ENCODE measurements at regions not wholly inside any gene's neighbourhood (a gene's known extent, or its start where the extent isn't known, plus 50 kb on each side); places are given as distances from the start of the nearest gene placed in this dataset.

- H3K4me1 Mint-ChIP-seq (ENCODE audit: low read depth, unreplicated experiment): no peaks in the 10 kb centered on the region
- no peaks in the 10 kb centered on the region for H3K36me3 Mint-ChIP-seq (ENCODE audit: insufficient read depth, unreplicated experiment)
- BruUV-seq (replicated peaks): no TSS peak
- DNase-seq: no peak
- no peak overlapping the region for H3K4me3 Mint-ChIP-seq (ENCODE audit: low read depth, unreplicated experiment)
- H3K27me3 Mint-ChIP-seq (ENCODE audit: unreplicated experiment): no peaks in the 10 kb centered on the region
- CTCF ChIA-PET: interaction anchor here (0.6 kb wide), 1 partner anchor 44 kb away, joined by 6 read pairs; no protein-coding TSS in a partner anchor
- intact Hi-C loops (cut with micrococcal nuclease; ENCODE audit: unreplicated experiment): no loop called here
- H3K27ac Mint-ChIP-seq (ENCODE audit: unreplicated experiment): no peak overlapping the region
- no peaks in the 10 kb centered on the region for H3K9me3 Mint-ChIP-seq (ENCODE audit: low read depth, unreplicated experiment)
- no peak for TF ChIP-seq CTCF (IDR thresholded peaks at IDR 0.05; ENCODE audit: unreplicated experiment)
Observed at GRCh38 chr5:100175346-100175745, 359.8 kb upstream of the FAM174A start.

- DNase-seq: no peak
- Mint-ChIP-seq H3K9me3 (ENCODE audit: low read depth, unreplicated experiment) (no peaks in the 10 kb centered on the region), H3K4me3 (ENCODE audit: low read depth, unreplicated experiment) (no peak overlapping the region), H3K27ac (ENCODE audit: unreplicated experiment) (no peak overlapping the region), H3K36me3 (ENCODE audit: insufficient read depth, unreplicated experiment) (no peaks in the 10 kb centered on the region), H3K27me3 (ENCODE audit: unreplicated experiment) (no peaks in the 10 kb centered on the region), H3K4me1 (ENCODE audit: low read depth, unreplicated experiment) (no peaks in the 10 kb centered on the region)
- no TSS peak for BruUV-seq (replicated peaks)
- no peak for TF ChIP-seq CTCF (IDR thresholded peaks at IDR 0.05; ENCODE audit: unreplicated experiment)
- CTCF ChIA-PET: no interaction called here
- intact Hi-C loops (cut with micrococcal nuclease; ENCODE audit: unreplicated experiment): no loop called here
Observed at GRCh38 chr5:100165309-100165708, 369.9 kb upstream of the FAM174A start.

- no peaks in the 10 kb centered on the region for H3K27me3 Mint-ChIP-seq (ENCODE audit: unreplicated experiment)
- no peak overlapping the region for H3K27ac Mint-ChIP-seq (ENCODE audit: unreplicated experiment)
- CTCF ChIA-PET: no interaction called here
- no peaks in the 10 kb centered on the region for H3K36me3 Mint-ChIP-seq (ENCODE audit: insufficient read depth, unreplicated experiment)
- H3K4me1 Mint-ChIP-seq (ENCODE audit: low read depth, unreplicated experiment): no peaks in the 10 kb centered on the region
- intact Hi-C loops (cut with micrococcal nuclease; ENCODE audit: unreplicated experiment): no loop called here
- DNase-seq: no peak
- BruUV-seq (replicated peaks): no TSS peak
- peaks cover 2% of the 10 kb centered on the region for H3K9me3 Mint-ChIP-seq (ENCODE audit: low read depth, unreplicated experiment)
- no peak for TF ChIP-seq CTCF (IDR thresholded peaks at IDR 0.05; ENCODE audit: unreplicated experiment)
- H3K4me3 Mint-ChIP-seq (ENCODE audit: low read depth, unreplicated experiment): no peak overlapping the region
Observed at GRCh38 chr5:100161868-100162267, 373.3 kb upstream of the FAM174A start.

GRCh38 chr5:100157066-100157465 lies 378.1 kb upstream of the FAM174A start:
- TF ChIP-seq CTCF (IDR thresholded peaks at IDR 0.05; ENCODE audit: unreplicated experiment): no peak
- H3K27ac Mint-ChIP-seq (ENCODE audit: unreplicated experiment): no peak overlapping the region
- peaks cover 2% of the 10 kb centered on the region for H3K9me3 Mint-ChIP-seq (ENCODE audit: low read depth, unreplicated experiment)
- no peaks in the 10 kb centered on the region for H3K4me1 Mint-ChIP-seq (ENCODE audit: low read depth, unreplicated experiment)
- no peak overlapping the region for H3K4me3 Mint-ChIP-seq (ENCODE audit: low read depth, unreplicated experiment)
- no peaks in the 10 kb centered on the region for H3K27me3 Mint-ChIP-seq (ENCODE audit: unreplicated experiment)
- H3K36me3 Mint-ChIP-seq (ENCODE audit: insufficient read depth, unreplicated experiment): no peaks in the 10 kb centered on the region
- BruUV-seq (replicated peaks): no TSS peak
- intact Hi-C loops (cut with micrococcal nuclease; ENCODE audit: unreplicated experiment): no loop called here
- CTCF ChIA-PET: no interaction called here
- no peak for DNase-seq
